ENCODE measurements at regions not wholly inside any gene's neighbourhood (a gene's known extent, or its start where the extent isn't known, plus 50 kb on each side); places are given as distances from the start of the nearest gene placed in this dataset.

GRCh38 chr3:135802171-135802570, 163.4 kb upstream of the PPP2R3A start:
- TF ChIP-seq CTCF (IDR thresholded peaks at IDR 0.05) (no peak), POLR2A (IDR thresholded peaks at IDR 0.05) (no peak)

Measured in gastroesophageal sphincter (tissue), 3 donors.